GM18511 (cell line): ENCODE measurements at regions not wholly inside any gene's neighbourhood (a gene's known extent, or its start where the extent isn't known, plus 50 kb on each side); places are given as distances from the start of the nearest gene placed in this dataset.
A peak's percentile ranks its signal among the peaks of the same experiment; 100 is the strongest.

Source experiments
- ATAC-seq: cut with Tn5 transposase; IDR thresholded peaks from one replicate; pipeline ENCODE4 v1.9.1; 2021; ENCODE audit warnings: mild to moderate bottlenecking, moderate library complexity; ENCODE audit not compliant: unreplicated experiment

- no peak for ATAC-seq
Measured at GRCh38 chr1:96376846-96377245, 344.7 kb upstream of the PTBP2 start.

- no peak for ATAC-seq
Measured at GRCh38 chr1:96384611-96385010, 337.0 kb upstream of the PTBP2 start.

DNA sequence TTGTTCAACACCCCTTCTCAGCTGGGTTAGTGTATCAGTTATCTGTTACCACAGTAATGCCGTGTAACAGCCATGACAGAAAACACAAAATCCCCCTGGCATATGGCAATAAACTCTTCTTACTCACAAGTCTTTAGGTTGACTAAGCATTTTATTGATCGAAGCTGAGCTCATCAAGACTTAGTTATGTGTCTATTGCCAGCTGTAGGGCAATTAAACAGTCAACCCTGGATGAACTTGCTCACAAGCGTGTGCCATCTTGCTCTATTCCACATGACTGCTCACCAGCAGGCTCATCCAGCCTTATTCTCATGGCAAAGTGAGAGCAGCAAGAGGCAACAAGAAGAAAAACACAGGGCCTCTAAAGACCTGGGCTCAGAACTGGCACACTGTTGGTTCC is 333.8 kb upstream of the PTBP2 start:
- ATAC-seq, result no peak

DNA sequence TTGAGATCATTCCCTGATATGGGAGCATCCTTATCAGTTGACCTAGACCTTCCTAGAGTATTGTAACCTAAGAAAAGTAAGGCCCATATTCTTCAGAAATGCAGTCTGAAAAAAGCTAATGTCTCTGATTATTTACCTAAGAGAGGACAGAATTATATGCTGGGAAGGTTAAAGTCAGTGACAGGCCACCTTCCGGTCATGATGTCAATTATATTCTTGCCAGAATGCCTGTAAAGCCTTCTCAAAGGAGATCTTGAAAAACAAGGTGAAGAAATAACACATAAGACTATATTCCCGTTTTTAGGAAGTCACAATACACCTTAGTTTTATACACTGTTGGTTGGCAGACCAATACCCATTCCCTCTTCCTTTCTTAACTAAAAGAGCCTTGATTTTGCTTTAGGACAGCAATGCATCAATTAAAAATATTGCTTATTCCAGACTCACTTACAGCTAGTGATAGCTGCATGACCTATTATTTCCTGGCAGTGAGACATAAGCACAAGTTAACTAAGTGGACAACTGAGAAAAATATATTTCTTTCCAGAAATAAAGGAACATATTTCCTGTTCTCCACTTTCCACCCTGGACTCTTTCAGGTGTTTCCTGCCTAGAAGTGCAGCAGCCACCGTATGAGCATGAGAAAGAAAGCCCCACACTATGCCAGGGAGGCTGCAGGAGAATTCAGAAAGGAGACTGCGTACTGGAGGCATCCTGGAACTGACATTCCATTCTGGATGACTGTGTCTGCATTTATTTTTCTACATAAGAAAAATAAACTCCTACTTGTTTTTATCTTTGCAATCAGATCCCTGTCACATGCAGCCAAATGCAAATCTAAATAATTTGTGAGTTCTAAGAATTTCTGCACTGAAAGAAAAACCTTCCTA is 332.9 kb upstream of the PTBP2 start:
- ATAC-seq, result no peak

- ATAC-seq, result peak; percentile 44
Measured at GRCh38 chr1:96400089-96400488, 321.5 kb upstream of the PTBP2 start.

DNA sequence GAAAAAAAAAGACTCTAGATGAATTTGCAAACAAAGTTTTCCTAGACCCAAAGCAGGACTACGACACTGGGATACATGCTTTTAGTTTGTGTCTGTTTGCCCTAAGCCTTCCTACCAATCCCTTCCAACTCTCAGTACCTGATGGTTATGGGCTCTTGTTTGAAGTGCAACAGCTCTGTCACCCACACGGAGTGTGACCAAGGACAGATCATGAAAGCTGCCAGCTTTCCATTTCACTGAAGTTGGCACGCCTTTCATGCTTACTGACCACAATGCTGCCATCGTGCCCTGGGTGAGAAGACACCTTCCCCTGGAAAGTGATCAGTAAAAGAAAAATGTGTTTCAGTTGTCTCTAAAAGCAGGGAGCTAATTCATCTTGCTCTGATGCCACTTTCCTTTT is 312.5 kb upstream of the PTBP2 start:
- no peak for ATAC-seq

DNA sequence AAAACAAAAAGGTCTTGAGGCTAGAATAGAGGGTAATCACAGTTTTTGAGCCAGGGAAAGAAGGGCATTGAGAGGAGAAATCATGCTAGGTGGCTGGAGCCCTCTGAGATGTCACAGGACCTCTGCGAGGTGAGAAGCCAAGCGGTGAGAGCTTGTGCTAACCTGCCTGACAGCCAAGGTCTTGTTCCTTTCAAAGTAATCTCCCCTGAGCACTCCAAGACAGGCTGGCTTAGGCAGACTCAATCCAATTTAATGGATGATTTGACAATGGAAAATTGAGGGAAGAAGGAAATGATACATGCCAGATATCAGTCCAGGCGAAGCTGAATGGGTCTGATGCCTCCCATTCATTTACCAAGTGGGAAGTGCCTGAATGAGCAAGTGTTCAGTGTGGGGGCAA is 311.9 kb upstream of the PTBP2 start:
- ATAC-seq, result no peak

DNA sequence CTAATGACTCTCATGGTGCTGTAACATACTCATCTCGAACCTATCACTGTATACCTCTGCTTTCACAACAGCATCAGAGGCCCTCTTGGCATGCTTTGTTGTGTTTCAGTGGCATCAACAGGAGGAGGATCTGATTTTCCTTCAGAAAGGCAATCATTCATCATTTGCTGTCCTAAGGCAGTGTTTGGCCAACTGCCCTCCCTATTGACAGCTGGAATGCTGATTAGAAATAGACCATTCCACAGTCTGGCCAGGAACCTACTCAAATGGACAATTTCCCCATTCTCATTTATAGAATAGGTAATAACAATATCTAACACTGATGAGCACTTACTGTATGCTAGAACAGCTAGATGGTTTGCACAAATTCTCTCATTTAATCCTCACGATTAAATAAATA is 310.6 kb upstream of the PTBP2 start:
- no peak for ATAC-seq

GRCh38 chr1:96414598-96414997 is 307.0 kb upstream of the PTBP2 start:
- ATAC-seq, result no peak

DNA sequence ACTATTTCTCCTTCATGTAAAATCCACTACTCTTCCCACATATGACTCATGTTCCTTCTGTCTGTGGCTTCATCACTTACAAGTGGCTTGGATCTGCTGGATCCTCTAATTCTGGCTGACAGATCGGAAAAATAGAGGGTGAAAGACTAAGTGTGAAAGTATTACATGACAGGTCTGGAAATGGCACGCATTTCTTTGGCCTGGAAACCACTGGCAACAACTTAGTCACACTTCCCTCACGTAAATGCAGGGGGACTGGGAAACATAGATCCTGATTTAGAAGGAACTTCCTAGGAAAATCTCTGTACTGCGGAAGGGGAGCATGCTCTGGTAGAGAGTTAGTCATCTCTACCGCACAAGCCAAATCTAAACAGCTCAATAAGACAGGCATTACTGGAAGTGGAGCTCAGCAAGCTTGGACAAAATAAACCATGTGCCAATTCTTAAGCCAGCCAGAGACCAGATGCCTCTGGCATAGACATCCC is 305.4 kb upstream of the PTBP2 start:
- no peak for ATAC-seq

GRCh38 chr1:96416701-96417444 is 304.7 kb upstream of the PTBP2 start:
- ATAC-seq, result peak; percentile 97

GRCh38 chr1:96418969-96419368 is 302.6 kb upstream of the PTBP2 start:
- no peak for ATAC-seq

GRCh38 chr1:96424877-96425276 is 296.7 kb upstream of the PTBP2 start:
- no peak for ATAC-seq

- no peak for ATAC-seq
Measured at GRCh38 chr1:96425382-96426129, 296.0 kb upstream of the PTBP2 start.

GRCh38 chr1:96427616-96428015 is 294.0 kb upstream of the PTBP2 start:
- no peak for ATAC-seq

DNA sequence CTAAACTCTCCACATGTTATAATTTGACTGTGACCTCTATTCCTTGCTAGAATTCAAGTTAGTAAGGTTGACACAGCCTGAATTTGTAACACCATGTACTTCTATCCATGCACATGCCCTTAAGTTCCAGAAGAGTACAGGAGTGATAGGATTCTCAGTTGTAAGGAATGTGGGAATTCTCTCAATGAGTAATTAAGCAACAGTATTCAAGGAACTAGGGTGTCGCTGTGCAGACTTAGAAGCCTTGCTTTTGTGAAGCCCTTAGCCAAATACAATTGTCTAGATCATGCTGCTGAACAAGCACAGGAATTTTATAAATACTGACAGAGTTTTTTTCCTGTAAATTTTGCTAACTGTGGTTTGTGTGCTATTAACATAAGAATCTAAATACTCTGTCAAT is 276.3 kb upstream of the PTBP2 start:
- no peak for ATAC-seq

- no peak for ATAC-seq
Measured at GRCh38 chr1:96464066-96464465, 257.5 kb upstream of the PTBP2 start.

- no peak for ATAC-seq
Measured at GRCh38 chr1:96464522-96464921, 257.1 kb upstream of the PTBP2 start.

- no peak for ATAC-seq
Measured at GRCh38 chr1:96464991-96465390, 256.6 kb upstream of the PTBP2 start.

GRCh38 chr1:96465441-96465840 is 256.1 kb upstream of the PTBP2 start:
- no peak for ATAC-seq

GRCh38 chr1:96466842-96467241 is 254.7 kb upstream of the PTBP2 start:
- no peak for ATAC-seq
